ENCODE measurements at regions not wholly inside any gene's neighbourhood (a gene's known extent, or its start where the extent isn't known, plus 50 kb on each side); places are given as distances from the start of the nearest gene placed in this dataset.
"Not testable (repeated sequence)": the region's sequence is repeated elsewhere in the genome, so short reads cannot be mapped to it uniquely, and the experiment has no call there.

DNA sequence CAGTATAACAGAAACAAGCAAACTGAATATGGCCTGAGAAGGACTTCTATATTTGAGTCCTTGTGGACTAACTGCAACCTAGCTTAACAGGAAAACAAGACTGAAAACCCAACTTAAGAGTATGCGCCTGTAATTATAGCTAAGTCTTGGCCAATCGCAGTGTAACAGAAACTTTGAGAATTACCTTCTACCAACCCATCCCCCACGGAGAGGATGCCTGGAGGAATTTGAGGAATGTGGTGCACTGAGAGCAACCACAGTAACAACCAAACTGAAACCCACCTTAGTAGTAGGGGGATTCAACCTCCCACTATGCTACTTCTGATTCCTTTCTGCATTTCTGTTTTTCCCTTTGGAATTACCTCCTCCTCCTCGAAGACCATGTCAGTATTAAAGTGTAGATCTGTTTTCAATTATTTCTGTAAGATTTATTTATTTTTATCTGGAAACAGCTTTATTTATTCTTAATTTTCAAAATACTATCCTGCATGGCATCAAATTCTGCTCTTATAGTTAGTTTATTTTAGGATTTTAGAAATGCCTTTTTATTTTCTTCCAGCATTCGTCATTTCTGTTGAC, 393.6 kb downstream of the KCNA4 start:
- no peak for DNase-seq (ENCODE audit: low spot score)

DNA sequence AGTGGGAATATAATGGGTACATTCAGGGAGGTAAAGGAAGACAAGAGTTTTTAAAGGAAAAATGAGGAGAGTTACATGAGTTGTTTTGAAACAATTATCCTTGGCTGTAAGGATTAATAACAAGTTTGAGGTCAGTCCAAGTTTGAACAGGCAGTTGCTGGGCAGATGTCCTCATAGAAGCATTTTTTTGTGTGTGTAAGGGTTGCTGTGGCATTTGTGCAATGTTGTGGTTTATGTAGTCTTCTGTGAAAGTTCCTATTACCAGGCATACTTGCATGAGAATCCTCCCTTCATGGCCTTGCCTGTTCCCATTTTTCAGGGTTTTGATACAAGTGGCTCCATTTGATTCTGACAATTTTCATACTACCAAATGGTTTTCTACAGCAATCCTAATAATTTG, 400.2 kb downstream of the KCNA4 start:
- DNase-seq (ENCODE audit: low spot score) = no peak

- DNase-seq (ENCODE audit: low spot score) = no peak
These were observed 404.4 kb downstream of the KCNA4 start for GRCh38 chr11:29612423-29612822.

DNA sequence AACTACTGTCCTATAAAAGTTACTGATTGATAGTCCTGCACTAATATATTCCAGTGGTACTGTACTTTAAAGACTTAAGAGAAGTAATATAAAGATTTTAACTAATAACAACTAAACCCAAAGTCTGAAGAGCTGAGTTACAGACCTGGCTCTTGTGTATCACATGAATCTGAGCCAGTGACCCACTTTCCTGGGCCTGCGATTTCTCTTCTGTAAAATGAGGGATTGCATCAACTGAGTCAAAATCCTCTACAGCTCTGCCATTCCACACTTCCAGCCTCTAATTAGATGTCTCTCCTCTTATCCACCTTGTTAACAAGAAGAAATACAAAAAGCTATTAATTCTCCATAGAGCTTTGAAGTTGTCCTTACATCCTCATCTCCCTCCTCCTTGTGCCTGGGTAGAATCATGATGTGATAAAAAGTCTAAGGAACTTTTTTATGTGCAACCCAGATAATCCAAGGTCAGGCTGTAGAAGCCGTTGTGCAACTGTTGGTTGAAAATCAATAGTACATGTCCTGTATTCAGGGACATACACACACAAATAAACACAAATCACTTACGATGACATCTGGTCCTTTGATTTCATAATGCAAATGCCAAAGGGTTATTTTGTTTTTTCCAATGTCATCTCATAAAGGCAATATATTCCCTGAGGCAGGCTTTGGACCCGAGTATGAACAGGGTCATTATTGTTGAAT, 410.3 kb downstream of the KCNA4 start:
- DNase-seq (ENCODE audit: low spot score) = no peak

DNA sequence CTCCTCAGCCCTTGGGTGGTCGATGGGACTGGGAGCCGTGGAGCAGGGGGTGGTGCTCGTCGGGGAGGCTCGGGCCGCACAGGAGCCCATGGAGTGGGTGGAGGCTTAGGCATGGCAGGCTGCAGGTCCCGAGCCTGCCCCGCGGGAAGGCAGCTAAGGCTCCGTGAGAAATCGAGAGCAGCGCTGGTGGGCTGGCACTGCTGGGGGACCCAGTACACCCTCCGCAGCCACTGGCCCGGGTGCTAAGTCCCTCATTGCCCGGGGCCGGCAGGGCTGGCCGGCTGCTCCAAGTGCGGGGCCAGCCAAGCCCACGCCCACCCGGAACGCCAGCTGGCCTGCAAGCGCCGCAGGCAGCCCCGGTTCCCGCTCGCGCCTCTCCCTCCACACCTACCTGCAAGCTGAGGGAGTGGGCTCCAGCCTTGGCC, 416.7 kb downstream of the KCNA4 start:
- DNase-seq (ENCODE audit: low spot score) = not testable (repeated sequence)

DNA sequence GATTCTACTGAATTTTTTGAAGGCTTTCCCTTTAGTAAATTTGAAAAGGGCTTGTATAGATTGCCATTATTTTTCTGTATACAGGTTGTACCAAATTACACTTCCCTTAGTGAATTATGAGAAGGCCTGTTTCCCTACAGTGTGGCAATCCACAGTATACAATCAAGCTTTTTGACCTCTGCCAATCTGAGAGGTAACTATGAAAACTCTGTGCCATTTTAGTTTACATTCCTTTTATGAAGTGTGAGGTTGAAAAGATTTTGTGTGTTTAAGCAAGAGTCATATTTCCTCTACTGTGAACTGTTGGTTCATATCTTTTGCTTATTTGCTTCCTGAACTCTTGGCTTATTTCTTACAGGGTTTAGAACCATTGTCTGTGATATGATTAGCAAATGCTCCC, 432.5 kb downstream of the KCNA4 start:
- no peak for DNase-seq (ENCODE audit: low spot score)

GRCh38 chr11:29578806-29579205, 438.0 kb downstream of the KCNA4 start:
- DNase-seq (ENCODE audit: low spot score) = no peak

DNA sequence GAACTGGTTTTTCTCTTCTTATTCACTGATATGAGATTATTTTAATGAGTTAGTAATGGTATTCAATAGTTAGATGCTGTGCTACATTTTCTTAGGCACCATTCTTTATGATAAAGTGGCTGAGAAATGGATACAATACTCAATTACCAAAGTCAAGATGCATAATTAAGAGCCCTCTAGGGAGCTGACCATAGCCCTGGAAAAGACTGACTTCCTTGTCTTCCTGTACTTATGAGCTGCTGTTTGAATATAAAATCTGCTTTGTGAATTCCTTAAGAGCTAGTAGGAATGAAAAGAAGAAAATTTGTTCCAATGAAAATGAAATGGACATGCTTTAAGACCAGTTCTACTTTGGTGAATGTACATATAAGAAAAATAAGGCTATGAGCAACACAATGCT, 452.3 kb downstream of the KCNA4 start:
- no peak for DNase-seq (ENCODE audit: low spot score)

- no peak for DNase-seq (ENCODE audit: low spot score)
These were observed 454.6 kb downstream of the KCNA4 start for GRCh38 chr11:29562183-29562582.

DNA sequence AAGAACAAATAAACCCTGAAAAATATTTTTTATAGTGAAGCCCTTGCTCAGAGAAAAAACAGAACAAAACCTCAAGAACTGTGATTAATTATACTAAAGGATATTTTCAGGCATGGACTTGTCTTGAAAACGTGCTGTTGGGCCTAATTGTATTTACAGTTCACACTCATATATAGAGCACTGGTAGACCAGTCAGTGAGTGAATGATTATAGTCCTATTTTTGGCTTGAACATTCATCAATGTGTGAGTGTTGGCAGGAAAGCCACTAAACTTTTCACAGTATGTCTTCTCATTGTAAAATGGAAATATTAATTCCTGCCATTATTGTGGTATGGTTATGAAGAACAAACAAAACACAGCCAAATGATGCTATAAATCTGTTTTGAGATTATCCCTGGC, 462.8 kb downstream of the KCNA4 start:
- no peak for DNase-seq (ENCODE audit: low spot score)

- DNase-seq (ENCODE audit: low spot score) = no peak
These were observed 478.3 kb downstream of the KCNA4 start for GRCh38 chr11:29538339-29539036.

- DNase-seq (ENCODE audit: low spot score) = no peak
These were observed 482.0 kb downstream of the KCNA4 start for GRCh38 chr11:29534836-29535235.

DNA sequence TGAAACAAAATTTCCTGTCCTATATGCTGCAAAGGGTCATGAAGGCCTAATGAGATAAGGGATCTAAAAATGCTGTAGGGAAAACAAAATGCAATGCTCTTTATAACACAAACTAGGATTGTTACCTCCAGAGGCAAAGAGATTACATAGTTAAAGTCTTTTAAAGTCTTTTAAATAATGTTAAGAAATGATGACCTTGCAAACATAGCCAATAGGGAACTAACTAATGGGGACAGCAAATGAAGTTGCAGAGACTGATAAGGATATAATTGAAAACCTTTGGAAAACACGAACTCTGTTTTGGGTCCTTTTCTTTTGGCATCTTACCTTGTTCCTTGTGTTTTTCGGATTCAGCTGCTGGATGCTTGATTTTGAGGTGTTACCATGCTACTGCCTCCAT, 485.9 kb downstream of the KCNA4 start:
- DNase-seq (ENCODE audit: low spot score) = no peak

- DNase-seq (ENCODE audit: low spot score) = peak; percentile 12
These were observed 489.4 kb downstream of the KCNA4 start for GRCh38 chr11:29527391-29527936.

DNA sequence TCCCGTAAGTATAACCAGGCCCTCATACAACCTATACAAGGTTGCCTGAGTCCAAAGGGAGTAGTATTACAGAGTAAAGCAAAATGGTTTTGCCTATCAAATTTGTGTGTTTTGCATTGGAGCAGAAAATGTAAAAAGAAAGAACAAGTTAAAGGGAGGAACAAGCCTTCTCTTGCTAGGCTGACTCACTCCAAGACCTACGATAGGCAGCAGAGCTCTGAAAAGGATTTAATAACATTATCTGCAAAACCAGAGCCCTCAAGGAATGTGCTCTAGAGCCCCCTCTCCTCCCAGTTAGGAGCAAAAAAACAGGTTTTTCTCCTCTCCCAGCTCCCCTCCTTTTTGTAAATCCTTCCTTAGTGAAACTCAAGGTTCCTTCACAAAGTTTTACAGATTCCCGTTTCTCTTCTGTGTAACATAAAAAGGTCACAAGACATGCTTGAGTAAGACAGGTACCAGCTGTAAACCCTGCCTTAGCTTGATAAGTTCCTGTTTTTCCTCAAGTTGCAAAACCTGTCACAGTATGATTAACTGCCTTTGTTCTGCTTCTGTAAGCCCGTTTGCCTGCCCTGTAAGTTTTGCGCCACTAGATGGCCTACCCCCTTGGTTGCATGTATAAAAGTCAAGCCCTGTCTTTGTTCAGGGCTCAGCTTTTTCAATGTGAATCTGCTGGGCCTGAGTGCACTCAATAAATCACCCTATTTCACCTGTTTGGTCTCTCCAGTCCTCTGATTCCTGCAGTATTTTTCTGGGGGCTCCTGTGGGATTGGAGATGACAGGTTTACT, 498.2 kb downstream of the KCNA4 start:
- peak; percentile 3 for DNase-seq (ENCODE audit: low spot score)

DNA sequence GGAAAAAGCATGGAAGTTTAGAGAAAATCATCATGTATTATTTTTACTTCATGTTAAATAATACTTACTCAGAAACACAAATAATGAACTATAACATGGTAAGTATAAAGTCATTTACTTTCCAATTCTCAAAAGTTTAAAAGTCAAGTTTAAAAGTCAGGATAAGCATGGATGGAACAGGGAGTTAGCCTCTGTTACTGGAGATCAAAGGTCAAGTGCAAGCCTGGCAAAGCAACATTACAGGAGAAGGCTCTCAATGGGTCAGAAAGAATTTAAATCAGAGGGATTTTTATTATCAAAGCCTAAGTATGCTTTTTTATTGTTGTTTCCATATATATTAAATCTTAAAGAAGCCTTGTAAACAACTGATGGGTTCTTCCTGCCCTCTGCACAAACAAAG, 505.4 kb downstream of the KCNA4 start:
- no peak for DNase-seq (ENCODE audit: low spot score)

- DNase-seq (ENCODE audit: low spot score) = no peak
These were observed 509.5 kb downstream of the KCNA4 start for GRCh38 chr11:29507376-29507775.

DNA sequence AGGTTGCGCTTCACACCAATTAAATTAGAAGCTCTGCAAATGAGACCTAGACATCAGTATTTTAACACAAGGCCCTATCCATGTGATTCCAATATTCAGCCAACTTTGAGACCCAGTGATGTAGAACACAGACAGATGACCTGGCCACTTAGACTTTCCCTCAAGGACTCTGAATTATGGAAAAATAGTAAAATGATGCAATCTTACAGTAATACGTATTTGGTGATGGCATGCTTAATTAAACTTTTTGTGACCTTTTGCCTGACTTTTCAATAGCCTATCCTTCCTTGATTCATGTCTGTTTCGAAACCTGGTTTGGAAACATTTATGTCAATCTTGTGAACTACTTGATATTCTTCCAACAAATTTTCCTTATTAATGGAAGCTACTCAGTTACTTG, 521.2 kb downstream of the KCNA4 start:
- no peak for DNase-seq (ENCODE audit: low spot score)

DNA sequence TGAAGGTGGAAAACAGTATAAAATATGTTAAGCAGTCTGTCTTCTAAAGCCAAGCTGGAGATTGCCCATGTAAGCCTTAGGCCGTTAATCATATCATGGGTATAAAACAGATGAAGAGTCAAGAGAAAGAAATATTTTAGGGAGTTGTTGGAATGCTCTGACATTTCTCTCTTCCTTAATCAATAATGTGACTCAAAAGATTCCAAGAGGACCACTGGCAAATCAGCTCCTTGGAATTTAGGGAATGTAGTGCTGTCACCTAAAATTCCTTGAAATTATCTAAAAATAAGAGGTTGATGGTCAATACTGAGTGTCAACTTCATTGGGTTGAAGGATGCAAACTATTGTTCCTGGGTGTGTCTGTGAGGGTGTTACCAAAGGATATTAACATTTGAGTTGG, 525.9 kb downstream of the KCNA4 start:
- DNase-seq (ENCODE audit: low spot score) = no peak

- DNase-seq (ENCODE audit: low spot score) = no peak
These were observed 530.5 kb downstream of the KCNA4 start for GRCh38 chr11:29486301-29486700.

- DNase-seq (ENCODE audit: low spot score) = no peak
These were observed 531.2 kb downstream of the KCNA4 start for GRCh38 chr11:29485641-29486040.

GRCh38 chr11:29484548-29484947, 532.3 kb downstream of the KCNA4 start:
- no peak for DNase-seq (ENCODE audit: low spot score)

Data from HuH-7 (cell line).